ENCODE measurements at regions not wholly inside any gene's neighbourhood (a gene's known extent, or its start where the extent isn't known, plus 50 kb on each side); places are given as distances from the start of the nearest gene placed in this dataset.

DNA sequence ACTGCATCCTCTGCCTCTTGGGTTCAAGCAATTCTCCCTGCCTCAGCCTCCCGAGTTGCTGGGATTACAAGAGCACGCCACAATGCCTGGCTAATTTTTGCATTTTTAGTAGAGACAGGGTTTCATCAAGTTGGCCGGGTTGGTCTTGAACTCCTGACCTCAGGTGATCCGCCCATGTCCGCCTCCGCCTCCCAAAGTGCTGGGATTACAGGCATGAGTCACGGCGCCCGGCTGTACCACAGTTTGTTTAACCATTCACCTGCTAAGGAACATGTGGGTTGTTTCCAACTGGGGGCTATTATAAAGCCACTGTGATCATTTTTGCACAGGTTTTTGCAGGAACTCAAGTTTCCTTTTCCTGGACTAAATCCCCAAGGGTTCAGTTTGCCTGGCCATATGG lies 123.2 kb upstream of the RAP2B start:
- intact Hi-C loops (cut with DNase I, micrococcal nuclease), result no loop called here
- Histone ChIP-seq H3K36me3 (ENCODE audit: low read depth) (no peaks in the 10 kb centered on the region), H3K4me1 (ENCODE audit: low read depth) (no peaks in the 10 kb centered on the region), H3K4me3 (no peak overlapping the region), H3K9me3 (no peaks in the 10 kb centered on the region)
- TF ChIP-seq, protein P1, sequence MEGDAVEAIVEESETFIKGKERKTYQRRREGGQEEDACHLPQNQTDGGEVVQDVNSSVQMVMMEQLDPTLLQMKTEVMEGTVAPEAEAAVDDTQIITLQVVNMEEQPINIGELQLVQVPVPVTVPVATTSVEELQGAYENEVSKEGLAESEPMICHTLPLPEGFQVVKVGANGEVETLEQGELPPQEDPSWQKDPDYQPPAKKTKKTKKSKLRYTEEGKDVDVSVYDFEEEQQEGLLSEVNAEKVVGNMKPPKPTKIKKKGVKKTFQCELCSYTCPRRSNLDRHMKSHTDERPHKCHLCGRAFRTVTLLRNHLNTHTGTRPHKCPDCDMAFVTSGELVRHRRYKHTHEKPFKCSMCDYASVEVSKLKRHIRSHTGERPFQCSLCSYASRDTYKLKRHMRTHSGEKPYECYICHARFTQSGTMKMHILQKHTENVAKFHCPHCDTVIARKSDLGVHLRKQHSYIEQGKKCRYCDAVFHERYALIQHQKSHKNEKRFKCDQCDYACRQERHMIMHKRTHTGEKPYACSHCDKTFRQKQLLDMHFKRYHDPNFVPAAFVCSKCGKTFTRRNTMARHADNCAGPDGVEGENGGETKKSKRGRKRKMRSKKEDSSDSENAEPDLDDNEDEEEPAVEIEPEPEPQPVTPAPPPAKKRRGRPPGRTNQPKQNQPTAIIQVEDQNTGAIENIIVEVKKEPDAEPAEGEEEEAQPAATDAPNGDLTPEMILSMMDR (IDR thresholded peaks at IDR 0.05), result no peak
- DNase-seq, result peak in 2 of 3 donors; percentile 24 to 39
- peak; percentile 62 for ATAC-seq

DNA sequence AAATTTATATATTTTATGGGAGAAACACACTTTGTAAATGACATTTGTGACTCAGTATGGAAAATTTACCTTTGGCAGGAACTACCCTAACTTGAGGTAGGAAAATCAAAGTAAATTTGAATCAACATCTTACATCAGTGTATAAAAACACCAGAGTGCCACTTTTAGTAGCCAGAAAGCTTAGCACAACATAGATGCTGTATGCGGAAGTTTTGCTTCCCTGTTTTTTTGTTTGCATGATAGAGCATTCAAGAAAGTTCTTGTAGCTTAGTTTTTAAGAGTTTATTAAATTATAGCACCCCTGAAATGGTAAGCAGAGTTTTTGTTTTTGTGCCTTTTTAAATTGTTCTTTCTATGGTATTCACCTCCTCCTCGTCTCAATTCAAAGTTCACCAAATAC lies 120.8 kb upstream of the RAP2B start:
- Histone ChIP-seq H3K9me3 (no peaks in the 10 kb centered on the region), H3K36me3 (ENCODE audit: low read depth) (no peaks in the 10 kb centered on the region), H3K4me1 (ENCODE audit: low read depth) (no peaks in the 10 kb centered on the region), H3K4me3 (no peak overlapping the region)
- no peak for DNase-seq
- TF ChIP-seq, protein P1 (IDR thresholded peaks at IDR 0.05), result no peak
- ATAC-seq, result no peak
- intact Hi-C loops (cut with DNase I, micrococcal nuclease), result loop anchor here (10.0 kb wide), 2 partner anchors 124 to 724 kb away; partner anchors contain the start of gene RAP2B (in 1 of the 2)

DNA sequence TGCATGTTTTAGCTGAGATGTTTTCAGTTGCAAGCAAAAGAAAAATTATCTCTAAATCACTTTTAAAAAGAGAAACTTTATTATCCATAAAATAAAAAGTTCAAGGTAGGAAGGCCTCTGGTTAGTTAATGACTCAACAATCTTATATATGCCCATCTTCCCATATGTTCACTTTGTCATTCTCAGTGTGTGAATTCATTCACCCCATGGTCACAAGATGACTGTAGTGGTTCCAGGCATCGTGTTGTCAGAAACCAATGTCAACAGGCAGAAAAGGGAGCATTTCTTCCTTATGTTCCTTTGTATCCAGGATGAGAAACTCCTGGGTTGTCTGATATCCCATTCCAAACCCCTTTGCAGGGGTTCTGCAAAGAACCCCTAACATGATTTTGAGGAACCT lies 119.9 kb upstream of the RAP2B start:
- intact Hi-C loops (cut with DNase I, micrococcal nuclease), result loop anchor here (10.0 kb wide), 2 partner anchors 123 to 723 kb away; partner anchors contain the start of gene RAP2B (in 1 of the 2)

DNA sequence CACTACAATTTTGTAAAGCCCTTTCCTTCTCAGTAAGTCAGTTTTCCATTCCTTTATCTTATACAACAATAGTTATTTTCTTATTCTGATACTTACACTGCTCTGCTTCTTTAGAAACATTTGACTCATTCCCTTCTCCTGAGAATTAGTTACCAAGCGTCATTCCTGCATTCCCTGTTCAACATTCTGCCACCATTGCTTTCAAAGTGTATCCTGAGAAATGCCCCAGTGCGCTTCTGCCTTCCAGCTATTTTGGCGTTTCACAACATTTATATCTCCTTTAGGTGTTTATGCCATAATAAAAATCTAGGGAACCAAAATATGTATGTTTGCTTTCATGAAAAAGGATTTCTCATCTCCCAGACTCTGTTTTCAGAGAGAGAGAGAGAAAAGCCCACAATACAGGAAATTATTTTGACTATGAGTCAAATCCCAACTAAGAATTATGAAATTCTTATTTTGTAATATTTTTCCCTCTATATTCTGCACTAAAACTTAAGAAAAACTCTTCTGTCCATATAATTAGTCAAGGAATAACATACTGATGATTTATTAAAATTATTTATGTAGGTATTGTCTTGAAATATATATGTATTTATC lies 118.2 kb upstream of the RAP2B start:
- TF ChIP-seq, protein P1 (IDR thresholded peaks at IDR 0.05), result no peak
- Histone ChIP-seq H3K4me3 (no peak overlapping the region), H3K36me3 (ENCODE audit: low read depth) (no peaks in the 10 kb centered on the region), H3K9me3 (no peaks in the 10 kb centered on the region), H3K4me1 (ENCODE audit: low read depth) (no peaks in the 10 kb centered on the region)
- DNase-seq, result no peak
- intact Hi-C loops (cut with DNase I, micrococcal nuclease), result loop anchor here (10.0 kb wide), 2 partner anchors 121 to 721 kb away; partner anchors contain the start of gene RAP2B (in 1 of the 2)
- ATAC-seq, result no peak

More for the DNA sequence above, 119.9 kb upstream of the RAP2B start:
- no peaks in the 10 kb centered on the region for H3K9me3 ChIP-seq
- ATAC-seq (no peak), DNase-seq (no peak)
- H3K36me3 ChIP-seq (ENCODE audit: low read depth), result no peaks in the 10 kb centered on the region
- TF ChIP-seq, protein P1 (IDR thresholded peaks at IDR 0.05), result no peak
- no peak overlapping the region for H3K4me3 ChIP-seq
- no peaks in the 10 kb centered on the region for H3K4me1 ChIP-seq (ENCODE audit: low read depth)

DNA sequence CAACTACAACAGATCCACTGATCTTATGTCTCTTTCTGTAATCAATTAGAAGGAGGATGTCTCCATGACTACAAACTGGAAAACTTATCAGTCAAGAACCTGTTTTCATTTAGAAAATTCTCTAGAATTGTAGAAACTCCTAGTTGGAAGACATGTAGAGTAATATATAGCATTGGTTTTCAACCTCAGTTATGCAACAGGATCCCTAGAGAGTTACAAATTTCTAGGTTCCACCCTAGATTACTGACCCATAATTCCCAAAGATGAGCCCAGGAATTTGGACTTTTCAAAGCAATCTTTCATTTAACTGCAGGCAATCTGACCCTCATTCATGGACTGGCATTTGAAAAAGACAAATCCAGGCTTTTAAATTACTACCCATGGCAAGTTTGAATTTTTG lies 116.9 kb upstream of the RAP2B start:
- Histone ChIP-seq H3K9me3 (no peaks in the 10 kb centered on the region), H3K4me3 (no peak overlapping the region), H3K4me1 (ENCODE audit: low read depth) (no peaks in the 10 kb centered on the region), H3K36me3 (ENCODE audit: low read depth) (no peaks in the 10 kb centered on the region)
- ATAC-seq, result no peak
- intact Hi-C loops (cut with DNase I, micrococcal nuclease), result loop anchor here (10.0 kb wide), 2 partner anchors 120 to 720 kb away; partner anchors contain the start of gene RAP2B (in 1 of the 2)
- TF ChIP-seq, protein P1 (IDR thresholded peaks at IDR 0.05), result no peak
- DNase-seq, result no peak

All from mucosa of descending colon (tissue), 3 donors.